Adrenal gland (tissue), 9 donors: ENCODE measurements at regions not wholly inside any gene's neighbourhood (a gene's known extent, or its start where the extent isn't known, plus 50 kb on each side); places are given as distances from the start of the nearest gene placed in this dataset.

Source experiments
- DNase-seq, 7 donors: peaks; one replicate each; pipeline ENCODE4 v3.0.0-alpha.2; 2019 to 2020
- H3K27ac ChIP-seq, 5 donors: fragments of 200-600 bp; sonication (generic) in 4 of 5; 1 replicate in 3 of 5; 2 replicates in 2 of 5; pipeline versions ENCODE4 v1.5.1 to v1.8.0; 2016 to 2020; ENCODE audit warnings: mild to moderate bottlenecking in 1 of 5
- H3K27me3 ChIP-seq: fragments of 200-600 bp; 2 replicates; pipeline ENCODE4 v1.8.0; 2021
- H3K36me3 ChIP-seq, 2 donors: fragments of 200-600 bp; replicated peaks in 1 of 2; 1 replicate in 1 of 2; 2 replicates in 1 of 2; pipeline versions ENCODE4 v1.5.1 to v1.8.0; 2018 to 2022
- H3K4me1 ChIP-seq, 2 donors: fragments of 200-600 bp; replicated peaks in 1 of 2; 1 replicate in 1 of 2; 2 replicates in 1 of 2; pipeline versions ENCODE4 v1.5.1 to v1.8.0; 2018 to 2021
- H3K4me3 ChIP-seq, 4 donors: fragments of 200-600 bp; sonication (generic) in 3 of 4; one replicate each; pipeline ENCODE4 v1.5.1; 2016 to 2018
- H3K9me3 ChIP-seq, 3 donors: fragments of 200-600 bp; sonication (generic) in 1 of 3; replicated peaks in 1 of 3; 1 replicate in 2 of 3; 2 replicates in 1 of 3; pipeline versions ENCODE4 v1.5.1 to v1.8.0; 2016 to 2021
- CTCF ChIP-seq, 6 experiments: fragments of 450-650 bp in 4 of 6; fragments of 200-600 bp in 2 of 6; sonication (generic) in 1 of 6; IDR thresholded peaks; 1 replicate in 5 of 6; 2 replicates in 1 of 6; pipeline versions ENCODE4 v1.5.1 to v1.8.0; 2016 to 2021; ENCODE audit warnings: antibody characterized with exemption in 6 of 6, mild to moderate bottlenecking in 2 of 6, moderate library complexity in 1 of 6
- POLR2A ChIP-seq, 2 donors: fragments of 450-650 bp; IDR thresholded peaks; one replicate each; pipeline ENCODE4 v1.6.1; 2017; ENCODE audit warnings: antibody characterized with exemption in 2 of 2, mild to moderate bottlenecking in 2 of 2, moderate library complexity in 1 of 2
- WGBS, 4 donors: extraction: QIAGEN DNeasy Blood & Tissue Kit in 2 of 4; methylation state at CpG; one replicate each; pipeline versions ENCODE4 v1.1.5 to v1.1.7; 2013 to 2017; 5-methylcytosine and 5-hydroxymethylcytosine counted together
- intact Hi-C, 2 donors: fragments of 100-400 bp; cut with DNase I; formaldehyde crosslinking; loops; one replicate each; pipeline versions ENCODE4 v1.14.1 to v1.15.0; 2022 to 2023
- donor health status: healthy with polysubstance abuse.
- donor health status: Bipolar disorder and iron deficiency.
- donor health status: DM: yes; HTN: yes; CAD: no.
- donor health status: DM: no; HTN: no; CAD: no.
- donor health status: DM: no; HTN: no; CAD: no.

GRCh38 chr2:84373391-84373790 is 85.7 kb downstream of the SUCLG1 start:
- 55 to 80% (median 72%) methylated on average over 2 of the region's 2 CpGs for WGBS, 4 donors
- intact Hi-C loops: no loop called here

GRCh38 chr2:84362541-84362940 is 96.5 kb downstream of the SUCLG1 start:
- Histone ChIP-seq H3K27me3 (no peaks in the 10 kb centered on the region), H3K36me3 (no peaks in the 10 kb centered on the region), H3K4me3 (no peak overlapping the region), H3K4me1 (no peaks in the 10 kb centered on the region), H3K27ac (no peak overlapping the region), H3K9me3 (no peaks in the 10 kb centered on the region)
- intact Hi-C loops: no loop called here
- no peak for DNase-seq
- TF ChIP-seq POLR2A (IDR thresholded peaks at IDR 0.05): no peak
- TF ChIP-seq CTCF (IDR thresholded peaks at IDR 0.05): no peak
- 49 to 57% (median 53%) methylated on average over 1 of the region's 1 CpG for WGBS, 4 donors

More at GRCh38 chr2:84373391-84373790, 85.7 kb downstream of the SUCLG1 start:
- H3K9me3 ChIP-seq: no peaks in the 10 kb centered on the region
- TF ChIP-seq POLR2A (IDR thresholded peaks at IDR 0.05) (no peak), CTCF (IDR thresholded peaks at IDR 0.05) (no peak)
- H3K36me3 ChIP-seq: no peaks in the 10 kb centered on the region
- no peak for DNase-seq
- no peak overlapping the region for H3K4me3 ChIP-seq
- H3K4me1 ChIP-seq: no peaks in the 10 kb centered on the region
- no peak overlapping the region for H3K27ac ChIP-seq
- H3K27me3 ChIP-seq: no peaks in the 10 kb centered on the region

- H3K36me3 ChIP-seq: no peaks in the 10 kb centered on the region
- no peaks in the 10 kb centered on the region for H3K27me3 ChIP-seq
- H3K9me3 ChIP-seq: no peaks in the 10 kb centered on the region
- intact Hi-C loops: no loop called here
- no peak for DNase-seq
- TF ChIP-seq CTCF (IDR thresholded peaks at IDR 0.05): no peak
- no peak for TF ChIP-seq POLR2A (IDR thresholded peaks at IDR 0.05)
- 54 to 60% (median 59%) methylated on average over 3 of the region's 3 CpGs for WGBS, 4 donors
- H3K27ac ChIP-seq: no peak overlapping the region
- H3K4me3 ChIP-seq: no peak overlapping the region
- no peaks in the 10 kb centered on the region for H3K4me1 ChIP-seq
Observed at GRCh38 chr2:84338069-84338468, 121.0 kb downstream of the SUCLG1 start.

- DNase-seq: no peak
- Histone ChIP-seq H3K27ac (no peak overlapping the region), H3K27me3 (no peaks in the 10 kb centered on the region), H3K4me1 (no peaks in the 10 kb centered on the region), H3K36me3 (no peaks in the 10 kb centered on the region), H3K9me3 (no peaks in the 10 kb centered on the region), H3K4me3 (no peak overlapping the region)
- no peak for TF ChIP-seq CTCF (IDR thresholded peaks at IDR 0.05)
- TF ChIP-seq POLR2A (IDR thresholded peaks at IDR 0.05): no peak
- intact Hi-C loops: no loop called here
- 42 to 60% (median 55%) methylated on average over 1 of the region's 1 CpG for WGBS, 4 donors
Observed at GRCh38 chr2:84327645-84328249, 131.3 kb downstream of the SUCLG1 start.
